ENCODE measurements at regions not wholly inside any gene's neighbourhood (a gene's known extent, or its start where the extent isn't known, plus 50 kb on each side); places are given as distances from the start of the nearest gene placed in this dataset.

GRCh38 chr7:121450631-121451198 lies 54.6 kb upstream of the FAM3C start:
- TF ChIP-seq, protein P1, sequence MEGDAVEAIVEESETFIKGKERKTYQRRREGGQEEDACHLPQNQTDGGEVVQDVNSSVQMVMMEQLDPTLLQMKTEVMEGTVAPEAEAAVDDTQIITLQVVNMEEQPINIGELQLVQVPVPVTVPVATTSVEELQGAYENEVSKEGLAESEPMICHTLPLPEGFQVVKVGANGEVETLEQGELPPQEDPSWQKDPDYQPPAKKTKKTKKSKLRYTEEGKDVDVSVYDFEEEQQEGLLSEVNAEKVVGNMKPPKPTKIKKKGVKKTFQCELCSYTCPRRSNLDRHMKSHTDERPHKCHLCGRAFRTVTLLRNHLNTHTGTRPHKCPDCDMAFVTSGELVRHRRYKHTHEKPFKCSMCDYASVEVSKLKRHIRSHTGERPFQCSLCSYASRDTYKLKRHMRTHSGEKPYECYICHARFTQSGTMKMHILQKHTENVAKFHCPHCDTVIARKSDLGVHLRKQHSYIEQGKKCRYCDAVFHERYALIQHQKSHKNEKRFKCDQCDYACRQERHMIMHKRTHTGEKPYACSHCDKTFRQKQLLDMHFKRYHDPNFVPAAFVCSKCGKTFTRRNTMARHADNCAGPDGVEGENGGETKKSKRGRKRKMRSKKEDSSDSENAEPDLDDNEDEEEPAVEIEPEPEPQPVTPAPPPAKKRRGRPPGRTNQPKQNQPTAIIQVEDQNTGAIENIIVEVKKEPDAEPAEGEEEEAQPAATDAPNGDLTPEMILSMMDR (IDR thresholded peaks at IDR 0.05) = no peak
- TF ChIP-seq POLR2A (IDR thresholded peaks at IDR 0.05) = no peak
